Progenitor cell of endocrine pancreas (in vitro differentiated cells): ENCODE measurements at regions not wholly inside any gene's neighbourhood (a gene's known extent, or its start where the extent isn't known, plus 50 kb on each side); places are given as distances from the start of the nearest gene placed in this dataset.

Source experiments
- DNase-seq: peaks from one replicate; pipeline ENCODE4 v3.0.0; 2021; ENCODE audit warnings: low spot score; ENCODE audit not compliant: unreplicated experiment
- H3K27ac Mint-ChIP-seq: 2 replicates; pipeline ENCODE4 v1.8.0; 2021; ENCODE audit warnings: mild to moderate bottlenecking, moderate library complexity, mixed read lengths
- H3K27me3 Mint-ChIP-seq: 2 replicates; pipeline ENCODE4 v1.8.0; 2021; ENCODE audit warnings: mixed read lengths
- H3K36me3 Mint-ChIP-seq: 2 replicates; pipeline ENCODE4 v1.8.0; 2022; ENCODE audit warnings: mixed read lengths; ENCODE audit not compliant: insufficient read depth
- H3K4me1 Mint-ChIP-seq: 2 replicates; pipeline ENCODE4 v1.8.0; 2021; ENCODE audit warnings: low read depth, mixed read lengths
- H3K4me3 Mint-ChIP-seq: 2 replicates; pipeline ENCODE4 v1.8.0; 2021; ENCODE audit warnings: low read depth, mild to moderate bottlenecking, moderate library complexity, mixed read lengths
- H3K9me3 Mint-ChIP-seq: 2 replicates; pipeline ENCODE4 v1.8.0; 2021; ENCODE audit warnings: low read depth, mixed read lengths
- TF ChIP-seq, protein P1 (sequence below): fragments of 200-600 bp; sonication (generic); IDR thresholded peaks from one replicate; pipeline ENCODE4 v1.5.0; 2021; ENCODE audit warnings: antibody characterized with exemption, mild to moderate bottlenecking; ENCODE audit not compliant: unreplicated experiment

DNA sequence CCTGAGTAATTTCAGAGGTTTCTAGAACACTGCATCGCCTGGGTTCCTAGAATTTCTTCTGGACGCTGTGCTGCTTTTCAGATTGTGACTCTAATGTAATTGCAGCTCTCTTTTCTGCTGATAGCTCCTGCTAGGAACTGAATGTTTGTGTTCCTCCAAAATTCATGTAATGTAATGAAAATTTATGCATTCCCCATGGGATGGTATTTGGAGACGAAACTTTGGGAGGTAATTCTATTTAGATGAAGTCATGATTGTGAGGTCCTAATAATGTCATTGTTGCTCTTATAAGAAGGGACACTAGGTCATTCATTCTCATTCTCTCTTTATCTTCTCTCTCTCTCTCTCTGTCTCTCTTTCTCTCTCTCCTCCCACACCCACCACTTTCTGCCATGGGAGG, 223.9 kb upstream of the DOK6 start:
- DNase-seq = no peak
- TF ChIP-seq, protein P1, sequence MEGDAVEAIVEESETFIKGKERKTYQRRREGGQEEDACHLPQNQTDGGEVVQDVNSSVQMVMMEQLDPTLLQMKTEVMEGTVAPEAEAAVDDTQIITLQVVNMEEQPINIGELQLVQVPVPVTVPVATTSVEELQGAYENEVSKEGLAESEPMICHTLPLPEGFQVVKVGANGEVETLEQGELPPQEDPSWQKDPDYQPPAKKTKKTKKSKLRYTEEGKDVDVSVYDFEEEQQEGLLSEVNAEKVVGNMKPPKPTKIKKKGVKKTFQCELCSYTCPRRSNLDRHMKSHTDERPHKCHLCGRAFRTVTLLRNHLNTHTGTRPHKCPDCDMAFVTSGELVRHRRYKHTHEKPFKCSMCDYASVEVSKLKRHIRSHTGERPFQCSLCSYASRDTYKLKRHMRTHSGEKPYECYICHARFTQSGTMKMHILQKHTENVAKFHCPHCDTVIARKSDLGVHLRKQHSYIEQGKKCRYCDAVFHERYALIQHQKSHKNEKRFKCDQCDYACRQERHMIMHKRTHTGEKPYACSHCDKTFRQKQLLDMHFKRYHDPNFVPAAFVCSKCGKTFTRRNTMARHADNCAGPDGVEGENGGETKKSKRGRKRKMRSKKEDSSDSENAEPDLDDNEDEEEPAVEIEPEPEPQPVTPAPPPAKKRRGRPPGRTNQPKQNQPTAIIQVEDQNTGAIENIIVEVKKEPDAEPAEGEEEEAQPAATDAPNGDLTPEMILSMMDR = no peak
- Mint-ChIP-seq H3K4me3 (no peak overlapping the region), H3K4me1 (no peaks in the 10 kb centered on the region), H3K27me3 (no peaks in the 10 kb centered on the region), H3K27ac (no peak overlapping the region), H3K9me3 (peaks cover 7% of the 10 kb centered on the region), H3K36me3 (no peaks in the 10 kb centered on the region)

DNA sequence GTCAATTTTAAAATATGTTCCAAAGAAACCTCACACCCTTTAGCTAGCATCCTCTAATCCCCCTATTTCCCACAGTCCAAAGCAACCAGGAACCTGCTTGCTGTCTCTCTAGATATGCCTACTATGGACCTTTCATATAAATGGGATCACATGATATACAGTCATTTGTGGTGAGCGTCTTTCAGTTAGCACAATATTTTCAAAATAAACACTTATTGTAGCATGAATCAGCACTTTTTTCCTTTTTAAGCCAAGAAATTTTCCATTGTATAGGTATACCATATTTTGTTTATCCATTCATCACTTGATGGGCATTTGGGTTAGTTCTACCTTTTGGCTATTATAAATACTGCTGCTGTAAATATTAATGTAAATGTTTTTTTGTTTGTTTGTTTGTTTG, 223.0 kb upstream of the DOK6 start:
- Mint-ChIP-seq H3K4me3 (no peak overlapping the region), H3K27me3 (no peaks in the 10 kb centered on the region), H3K9me3 (peaks cover under 1% of the 10 kb centered on the region), H3K36me3 (no peaks in the 10 kb centered on the region), H3K4me1 (no peaks in the 10 kb centered on the region), H3K27ac (no peak overlapping the region)
- TF ChIP-seq, protein P1 = no peak
- DNase-seq = no peak

DNA sequence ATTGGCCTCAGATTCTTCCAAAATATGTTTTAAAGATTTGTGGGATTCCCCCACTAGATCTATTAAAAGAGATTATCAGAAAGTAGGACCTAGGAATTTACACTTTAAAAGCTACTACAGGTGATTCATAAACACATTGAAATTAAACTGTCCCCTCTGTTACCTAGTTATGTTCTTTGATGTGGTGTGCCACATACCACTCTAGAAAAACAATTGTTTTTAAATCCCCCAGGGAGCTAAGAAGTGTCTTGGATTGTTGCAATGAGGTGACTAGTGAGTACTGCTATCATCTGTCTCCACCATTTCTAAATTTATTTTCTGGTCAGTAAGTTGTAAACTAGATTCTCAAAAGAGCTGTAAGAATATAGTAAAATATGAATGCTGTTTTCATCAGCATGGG, 214.5 kb upstream of the DOK6 start:
- Mint-ChIP-seq H3K9me3 (no peaks in the 10 kb centered on the region), H3K4me3 (no peak overlapping the region), H3K36me3 (no peaks in the 10 kb centered on the region), H3K4me1 (no peaks in the 10 kb centered on the region), H3K27me3 (no peaks in the 10 kb centered on the region), H3K27ac (no peak overlapping the region)
- TF ChIP-seq, protein P1 = no peak
- DNase-seq = no peak

DNA sequence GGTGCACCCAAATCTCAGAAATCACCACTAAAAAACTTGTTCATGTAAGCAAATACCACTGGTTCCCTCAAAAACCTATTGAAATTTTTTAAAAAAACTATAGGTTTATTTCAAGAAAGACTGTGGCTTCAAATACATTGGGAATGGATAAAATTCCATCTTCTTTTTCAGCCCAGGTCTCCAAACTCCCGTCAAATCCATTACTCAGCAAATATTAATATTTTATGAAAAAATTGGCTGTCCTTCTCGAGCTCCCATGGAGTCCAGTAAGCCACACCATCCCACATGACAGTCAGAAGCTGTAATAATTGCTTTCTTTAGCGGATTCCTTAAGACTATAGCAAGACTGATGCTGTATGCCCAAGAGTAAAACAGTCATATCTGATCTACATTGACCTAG, 204.4 kb upstream of the DOK6 start:
- Mint-ChIP-seq H3K27ac (no peak overlapping the region), H3K27me3 (no peaks in the 10 kb centered on the region), H3K4me1 (no peaks in the 10 kb centered on the region), H3K36me3 (no peaks in the 10 kb centered on the region), H3K9me3 (no peaks in the 10 kb centered on the region), H3K4me3 (no peak overlapping the region)
- TF ChIP-seq, protein P1 = no peak
- DNase-seq = no peak

DNA sequence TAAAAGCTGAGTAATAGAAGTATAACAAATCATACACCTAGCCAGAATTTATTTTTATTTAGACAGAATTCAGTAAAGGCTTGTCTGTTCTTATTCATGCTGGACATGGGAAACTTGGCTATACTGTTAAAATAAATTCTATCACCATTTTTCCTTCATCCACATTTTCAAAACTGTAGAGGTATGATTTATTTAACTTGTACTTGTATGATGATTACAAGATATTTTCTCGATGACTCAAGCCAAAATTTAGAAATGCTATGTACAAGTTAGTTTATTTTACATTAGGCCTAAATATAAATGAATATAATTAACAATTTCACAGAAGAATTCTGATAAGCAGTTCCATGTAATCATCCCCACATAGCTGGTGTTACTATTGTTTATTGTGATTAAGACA, 194.8 kb upstream of the DOK6 start:
- TF ChIP-seq, protein P1 = no peak
- H3K9me3 Mint-ChIP-seq = no peaks in the 10 kb centered on the region
- H3K4me1 Mint-ChIP-seq = no peaks in the 10 kb centered on the region

More for the DNA sequence above, 194.8 kb upstream of the DOK6 start:
- Mint-ChIP-seq H3K27ac (no peak overlapping the region), H3K36me3 (no peaks in the 10 kb centered on the region), H3K27me3 (no peaks in the 10 kb centered on the region), H3K4me3 (no peak overlapping the region)
- DNase-seq = no peak
